Amniotic stem cell (primary cell): ENCODE measurements at regions not wholly inside any gene's neighbourhood (a gene's known extent, or its start where the extent isn't known, plus 50 kb on each side); places are given as distances from the start of the nearest gene placed in this dataset.
"Not testable (repeated sequence)": the region's sequence is repeated elsewhere in the genome, so short reads cannot be mapped to it uniquely, and the experiment has no call there.

Experiments
- DNase-seq: peaks from one replicate; lab custom pipeline; 2025; lab: John Stamatoyannopoulos, UW

DNA sequence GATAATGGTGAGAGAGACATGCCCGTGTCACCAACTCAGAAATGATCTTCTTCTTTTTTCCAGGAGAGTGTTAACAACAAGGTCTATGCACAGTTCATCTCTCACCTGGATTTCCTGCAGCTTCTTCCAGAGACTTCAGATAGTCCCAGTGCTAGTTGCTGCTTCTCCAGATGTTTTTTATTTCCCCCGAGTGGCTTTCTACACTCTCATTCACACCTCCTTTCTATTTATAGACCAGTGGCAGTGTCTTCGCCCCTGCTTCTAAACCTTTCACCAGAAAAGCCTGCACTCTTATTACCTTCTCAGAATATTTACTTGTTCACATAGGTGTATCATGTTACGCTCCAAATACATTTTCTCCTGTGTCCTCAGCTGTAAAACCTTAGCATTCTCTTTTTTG lies 558.8 kb upstream of the CHAC2 start:
- no peak for DNase-seq

DNA sequence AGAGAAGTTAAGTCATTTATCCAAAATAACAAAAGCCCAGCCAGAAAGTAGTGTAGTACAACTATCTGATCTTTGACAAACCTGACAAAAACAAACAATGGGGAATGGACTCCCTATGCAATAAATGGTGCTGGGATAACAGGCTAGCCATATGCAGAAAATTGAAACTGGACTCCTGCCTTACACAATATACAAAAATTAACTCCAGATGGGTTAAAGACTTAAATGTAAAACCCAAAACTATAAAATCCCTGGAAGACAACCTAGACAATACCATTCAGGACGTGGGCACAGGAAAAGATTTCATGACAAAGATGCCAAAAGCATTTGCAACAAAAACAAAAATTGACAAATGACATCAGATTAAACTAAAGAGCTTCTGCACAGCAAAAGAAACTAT lies 561.4 kb upstream of the CHAC2 start:
- DNase-seq = not testable (repeated sequence)

DNA sequence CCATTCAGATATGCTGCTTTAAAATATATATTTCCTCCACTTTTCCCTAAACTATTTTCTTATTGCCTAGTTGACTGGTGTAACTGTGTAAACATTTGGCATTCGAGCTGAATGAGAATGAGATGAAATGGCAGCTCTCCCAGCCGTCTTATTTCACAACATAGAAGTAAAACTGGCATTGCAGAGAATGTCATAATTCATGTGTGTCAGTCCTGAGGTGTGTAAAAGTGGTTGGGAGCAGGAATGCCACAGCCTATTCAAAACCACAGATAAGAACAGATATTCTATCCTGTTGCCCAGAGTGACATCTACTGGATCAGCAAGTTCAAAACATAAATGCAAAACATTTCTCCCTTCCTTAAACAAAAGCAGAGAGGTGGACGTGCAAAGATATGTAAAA lies 565.5 kb upstream of the CHAC2 start:
- peak; percentile 30 for DNase-seq

DNA sequence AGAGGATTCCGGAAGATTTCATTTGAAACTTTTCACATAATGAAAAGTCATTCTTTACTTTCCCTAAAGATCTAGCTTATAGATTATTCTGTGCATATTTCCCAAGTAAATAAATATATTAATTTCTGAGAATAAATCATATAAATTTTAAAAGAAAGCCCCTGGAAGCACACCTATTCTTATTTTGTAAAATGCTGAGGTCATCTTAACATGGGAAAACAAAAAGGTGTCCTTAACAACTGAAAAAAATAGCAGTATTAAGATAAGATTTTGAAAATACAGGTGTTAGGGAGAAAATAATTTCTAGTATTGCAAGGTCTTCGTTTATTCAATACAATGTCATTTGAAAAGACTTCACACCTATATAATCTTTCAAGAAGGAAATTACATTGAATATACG lies 567.5 kb upstream of the CHAC2 start:
- DNase-seq = no peak

DNA sequence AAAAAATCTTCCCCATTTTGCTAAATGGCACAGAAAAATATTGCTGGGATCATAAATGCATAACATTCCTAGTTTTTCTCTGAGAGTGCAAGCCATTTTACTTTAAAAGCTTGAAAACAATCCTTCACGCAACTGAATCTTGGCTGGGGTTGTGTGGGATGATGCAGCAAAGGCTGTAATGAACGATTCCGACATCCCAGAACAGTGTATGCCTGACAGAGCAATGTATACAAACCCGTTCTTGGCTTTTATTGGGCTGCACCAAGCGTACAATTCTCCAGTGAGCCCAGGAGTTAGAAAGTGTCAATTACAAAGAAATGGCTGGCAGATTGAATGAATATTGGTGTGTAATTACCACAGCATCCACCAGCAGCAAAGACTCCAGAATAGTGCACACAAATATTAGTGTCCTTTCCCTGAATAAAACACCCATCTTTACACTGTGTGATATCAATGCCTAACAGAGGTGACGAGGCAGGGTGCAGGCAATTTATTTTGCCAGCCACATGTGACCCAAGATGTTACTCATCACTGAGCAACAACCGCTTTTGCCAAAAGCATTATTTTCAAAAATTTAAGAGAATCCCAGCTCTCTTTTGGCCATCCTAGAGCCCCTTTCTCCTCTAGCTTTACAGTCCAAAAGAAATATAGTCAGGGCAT lies 578.6 kb upstream of the CHAC2 start:
- DNase-seq = no peak

DNA sequence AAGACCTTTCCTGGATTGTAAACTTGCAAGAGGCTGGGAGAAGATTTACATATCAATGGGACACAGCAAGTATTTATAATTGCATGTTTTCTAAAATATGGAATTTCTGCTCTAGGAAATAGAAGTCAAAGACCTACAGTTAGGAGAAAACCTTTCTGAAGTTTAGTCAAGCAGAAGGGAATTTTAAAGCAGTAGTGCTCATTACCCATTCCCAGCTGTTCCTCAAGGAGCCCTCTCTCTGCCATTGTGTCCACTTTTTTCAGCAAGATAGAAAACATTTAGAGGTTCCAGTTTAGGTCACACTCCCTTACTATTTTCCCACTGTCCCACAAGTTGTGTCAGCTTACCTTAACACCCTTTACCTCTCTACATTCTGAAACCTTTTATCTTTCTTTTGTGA lies 584.0 kb upstream of the CHAC2 start:
- DNase-seq = no peak

DNA sequence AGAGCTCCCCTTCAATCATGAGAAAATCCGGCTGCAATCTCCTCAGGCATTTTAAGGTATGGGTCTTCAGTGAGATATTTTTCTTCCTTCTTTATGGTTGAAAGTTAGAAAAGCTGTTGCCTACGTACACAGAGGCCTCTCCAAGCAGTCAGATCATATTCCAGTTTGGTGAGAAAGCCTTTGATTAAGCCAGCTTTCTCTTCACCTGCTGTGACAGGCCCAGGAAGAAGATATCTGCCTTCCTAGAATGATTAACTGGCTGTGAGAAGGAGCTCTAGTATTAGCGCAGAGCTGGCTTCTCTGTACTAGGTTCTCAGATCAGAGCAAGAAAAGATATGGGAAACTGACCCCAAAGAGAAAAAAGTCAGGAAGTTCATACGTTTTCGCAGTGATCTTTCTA lies 585.0 kb upstream of the CHAC2 start:
- no peak for DNase-seq

DNA sequence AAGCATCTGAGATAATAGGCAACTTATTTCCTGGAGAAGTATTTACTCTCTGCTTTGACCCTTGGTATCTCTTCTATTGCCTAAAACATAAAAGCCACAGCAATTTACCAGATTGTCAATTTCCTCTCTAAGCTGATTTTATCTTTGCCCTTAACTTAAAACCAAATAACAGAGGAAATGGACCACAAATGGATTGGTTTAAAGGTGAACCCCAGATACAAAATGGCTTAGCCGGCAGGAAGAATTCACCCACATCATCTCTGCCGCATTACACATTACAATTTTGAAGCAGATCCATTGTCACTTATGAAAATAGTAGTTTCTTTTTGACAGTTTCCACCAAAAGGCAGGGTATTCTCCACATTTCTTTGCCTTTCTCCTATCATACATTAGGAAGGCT lies 585.8 kb upstream of the CHAC2 start:
- DNase-seq = no peak

DNA sequence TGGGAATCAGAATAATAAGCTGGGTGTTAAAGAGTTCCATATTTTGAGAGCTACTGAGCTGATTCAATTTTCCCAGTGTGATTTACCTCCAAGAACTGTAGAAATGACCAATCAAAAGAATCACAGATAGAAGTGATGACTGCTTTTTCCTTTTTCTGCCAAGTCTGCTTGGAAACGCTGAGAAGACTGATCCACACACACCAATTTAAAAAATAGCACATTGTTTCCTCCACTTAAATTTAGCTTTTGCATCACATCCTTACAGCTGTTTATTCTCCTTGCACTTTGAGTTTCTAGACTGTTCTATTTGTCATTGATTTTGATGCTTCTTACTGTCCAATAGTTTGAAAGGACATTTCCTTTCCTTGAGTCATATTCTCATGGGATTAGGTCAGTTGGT lies 590.3 kb upstream of the CHAC2 start:
- no peak for DNase-seq

DNA sequence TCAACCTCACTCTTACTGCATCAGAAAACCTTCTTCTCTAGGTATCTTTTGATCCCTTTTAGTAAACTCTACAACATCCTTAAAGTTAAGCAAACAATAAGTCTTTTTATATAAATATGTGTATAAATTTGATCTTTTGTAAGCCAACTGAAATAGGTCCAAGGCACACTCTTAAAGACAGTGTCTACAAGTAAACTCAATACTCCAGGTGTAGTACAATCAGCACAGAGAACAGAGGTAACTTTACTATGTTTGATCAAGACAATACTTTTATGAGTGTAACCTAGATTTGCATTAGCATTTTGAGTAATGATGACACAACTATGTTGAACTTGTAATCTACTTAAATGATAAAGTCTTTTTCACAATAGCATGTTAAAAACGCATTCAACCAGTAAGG lies 593.1 kb upstream of the CHAC2 start:
- DNase-seq = no peak

DNA sequence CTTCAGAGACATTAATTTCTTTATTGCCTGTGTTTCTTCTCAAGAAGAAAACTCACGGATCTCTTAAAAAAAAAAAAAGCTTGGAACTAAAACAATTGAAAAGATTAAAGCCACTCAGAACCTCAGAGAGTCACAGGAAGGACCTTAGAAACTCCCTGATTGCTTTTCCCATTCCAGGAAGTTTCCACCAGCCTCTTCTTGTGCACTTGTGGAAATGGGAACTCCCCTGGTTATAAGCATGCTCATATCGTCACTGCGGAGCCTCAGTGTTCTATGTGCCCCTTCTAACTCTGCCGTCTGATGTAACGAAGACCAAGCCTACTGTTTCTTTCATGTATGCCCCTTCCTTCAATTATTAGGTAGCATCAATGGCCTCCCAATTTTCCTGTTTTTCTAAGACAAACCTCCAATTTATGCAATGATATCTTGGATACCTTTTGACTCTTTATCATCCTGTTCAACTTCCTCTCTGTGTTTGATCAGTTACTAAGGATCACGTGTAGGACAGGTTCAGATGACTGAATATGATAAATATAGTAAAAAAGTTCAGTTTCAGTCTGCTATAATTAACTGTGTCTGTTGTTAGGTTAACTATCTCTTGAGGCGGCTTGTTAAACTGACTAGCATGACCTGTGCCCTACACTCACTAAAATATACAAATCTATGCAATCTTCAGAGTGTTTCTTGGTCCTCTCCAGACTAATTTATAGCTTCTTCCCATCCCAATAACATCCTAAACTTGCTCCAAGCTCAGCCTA lies 593.7 kb upstream of the CHAC2 start:
- DNase-seq = no peak

DNA sequence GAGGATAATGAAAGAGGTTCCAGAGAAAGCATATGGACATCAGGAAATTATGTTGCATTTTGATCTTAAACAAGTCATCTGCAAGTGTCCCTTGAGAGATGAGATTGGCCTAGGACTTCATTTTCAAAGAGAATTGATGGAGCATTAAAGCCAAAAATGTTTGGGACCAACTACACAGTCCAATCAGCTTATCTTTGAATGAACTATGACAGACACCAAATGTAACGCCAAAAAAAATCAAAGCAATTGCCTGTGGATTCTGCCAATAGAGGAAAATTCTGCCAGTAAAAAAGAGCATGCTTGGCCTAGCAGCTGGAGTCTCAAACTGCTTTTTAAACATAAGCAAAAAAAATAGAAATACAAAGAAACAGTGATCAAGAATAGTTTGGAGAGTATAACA lies 594.5 kb upstream of the CHAC2 start:
- DNase-seq = no peak

DNA sequence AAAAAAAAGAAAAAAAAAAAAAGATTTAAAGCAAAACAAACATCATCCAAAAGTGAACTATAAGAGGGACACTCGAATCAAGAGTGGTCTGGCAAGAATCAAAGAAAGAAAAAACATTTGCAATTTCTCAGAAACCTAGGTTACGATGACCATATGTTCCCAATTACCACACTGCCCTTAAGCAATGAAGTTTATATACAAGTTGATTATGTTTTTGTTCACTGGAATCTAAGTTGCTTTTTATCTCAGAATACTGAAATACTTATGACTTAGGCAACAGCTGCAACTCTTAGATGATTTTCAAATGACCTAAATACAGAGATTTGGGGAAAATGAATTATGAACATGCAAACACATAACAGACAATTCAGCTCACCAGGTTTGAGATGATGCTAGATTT lies 597.1 kb upstream of the CHAC2 start:
- DNase-seq = peak; percentile 4

DNA sequence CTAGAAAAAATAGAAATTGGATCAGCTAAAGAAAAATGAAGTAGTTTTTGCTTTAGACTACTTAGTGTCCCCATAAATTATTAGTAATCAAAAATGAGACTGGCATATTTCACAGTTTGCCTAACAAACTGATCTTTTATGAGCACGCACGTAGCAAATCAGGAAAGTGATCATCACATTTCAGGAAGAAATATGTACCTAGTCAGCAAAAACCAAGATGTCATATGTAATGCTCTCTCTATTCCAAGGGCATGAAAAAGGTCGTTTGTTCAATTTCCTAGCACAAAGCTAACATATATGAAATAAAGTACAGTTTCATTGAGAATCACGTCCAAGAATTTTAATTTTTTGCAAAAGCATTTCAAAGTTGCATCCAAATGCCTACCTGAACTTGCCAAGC lies 600.4 kb upstream of the CHAC2 start:
- DNase-seq = no peak

DNA sequence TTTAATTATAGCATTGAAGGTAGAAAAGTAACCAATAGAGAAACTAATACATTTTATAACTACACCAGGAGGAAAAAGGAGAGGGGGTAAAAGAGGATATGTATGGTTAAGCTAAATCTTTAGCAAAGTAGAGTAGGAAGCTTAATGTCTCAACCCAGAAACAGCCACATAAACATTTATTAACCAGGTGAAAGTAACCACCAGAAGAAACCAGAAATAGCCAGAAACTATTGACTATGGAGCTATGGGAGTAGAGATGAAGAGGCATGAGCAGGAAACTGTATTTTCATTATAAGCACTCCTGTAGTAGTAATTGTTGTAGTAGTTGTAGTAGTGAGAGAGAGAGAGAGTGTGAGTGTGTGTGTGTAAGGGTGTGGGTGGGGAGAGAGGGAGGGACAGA lies 617.5 kb upstream of the CHAC2 start:
- no peak for DNase-seq

DNA sequence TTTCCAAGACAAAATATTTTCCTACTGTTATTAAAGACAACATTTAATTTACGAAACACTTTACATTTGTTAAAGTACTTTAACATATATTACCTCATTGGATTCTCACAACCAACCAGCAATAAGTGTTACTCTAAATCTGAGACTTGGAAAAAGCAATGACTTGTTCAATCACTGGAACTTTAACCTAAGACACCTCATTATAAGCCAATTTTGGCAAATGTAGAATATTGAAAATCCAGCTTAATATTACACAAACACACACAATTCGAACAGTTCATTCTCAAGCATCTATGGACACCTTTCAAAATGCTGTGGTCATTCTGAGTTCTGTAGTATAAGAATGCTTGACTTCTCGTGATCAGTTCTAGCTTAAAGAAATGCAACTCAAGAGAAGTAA lies 619.4 kb upstream of the CHAC2 start:
- DNase-seq = no peak

DNA sequence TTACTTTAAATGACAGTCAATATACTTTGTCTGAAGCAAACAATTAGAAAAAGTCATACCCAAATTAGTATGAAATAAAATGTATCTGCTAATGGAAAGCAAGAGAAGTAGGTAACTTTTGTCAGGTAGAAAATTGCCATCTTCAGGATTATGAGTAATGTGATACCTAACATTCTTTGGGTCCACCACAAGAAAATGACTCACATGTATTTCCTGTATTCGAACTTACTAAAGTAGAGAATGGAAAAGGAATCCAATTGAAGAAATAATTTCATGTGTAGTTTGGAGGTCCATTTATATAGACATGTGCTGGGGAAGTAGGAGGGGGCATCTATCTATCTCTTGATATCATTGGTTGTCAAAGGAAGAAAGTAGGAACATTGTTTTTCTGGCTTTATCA lies 636.2 kb upstream of the CHAC2 start:
- no peak for DNase-seq

DNA sequence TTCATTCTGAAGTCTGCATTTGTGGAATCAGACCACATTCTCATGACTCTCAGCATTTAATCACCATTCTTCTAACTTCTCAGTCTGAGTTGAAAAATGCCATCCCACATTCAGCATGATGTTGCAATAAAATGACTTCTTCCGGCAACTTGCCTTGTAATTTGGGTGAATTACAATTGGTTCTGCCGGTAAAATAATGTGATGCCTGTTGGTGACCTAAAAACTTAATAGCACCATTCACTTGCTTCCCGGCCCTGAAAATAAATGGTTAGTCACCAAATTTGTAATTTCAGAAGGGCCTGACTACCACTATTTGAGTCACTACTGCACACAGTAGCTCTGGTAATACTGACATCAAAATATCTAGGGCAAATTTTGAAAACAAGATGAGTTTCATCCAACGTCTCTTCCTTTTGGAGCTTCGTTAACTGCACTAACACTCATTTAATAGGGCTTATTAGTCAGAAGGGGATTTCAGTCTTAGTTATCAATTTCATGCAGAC lies 637.1 kb upstream of the CHAC2 start:
- DNase-seq = no peak

DNA sequence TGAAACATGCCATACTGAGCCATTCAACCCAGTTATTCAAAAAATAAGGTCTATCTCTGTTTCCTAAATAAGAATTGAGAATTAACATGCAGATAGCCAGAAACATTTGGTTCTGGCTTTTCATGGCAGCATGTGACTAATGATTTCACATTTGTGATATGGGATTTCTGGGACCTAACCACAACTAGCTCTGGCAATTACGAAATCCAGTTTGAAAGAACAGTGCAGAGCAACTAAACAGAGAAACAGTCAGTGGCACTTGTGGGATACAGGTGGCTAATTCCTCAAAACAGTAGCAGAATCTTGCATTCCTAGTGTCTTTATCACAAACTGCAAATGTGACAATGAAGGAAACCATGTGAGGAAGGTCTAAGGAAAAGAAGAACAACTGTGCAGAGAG lies 637.8 kb upstream of the CHAC2 start:
- DNase-seq = no peak

DNA sequence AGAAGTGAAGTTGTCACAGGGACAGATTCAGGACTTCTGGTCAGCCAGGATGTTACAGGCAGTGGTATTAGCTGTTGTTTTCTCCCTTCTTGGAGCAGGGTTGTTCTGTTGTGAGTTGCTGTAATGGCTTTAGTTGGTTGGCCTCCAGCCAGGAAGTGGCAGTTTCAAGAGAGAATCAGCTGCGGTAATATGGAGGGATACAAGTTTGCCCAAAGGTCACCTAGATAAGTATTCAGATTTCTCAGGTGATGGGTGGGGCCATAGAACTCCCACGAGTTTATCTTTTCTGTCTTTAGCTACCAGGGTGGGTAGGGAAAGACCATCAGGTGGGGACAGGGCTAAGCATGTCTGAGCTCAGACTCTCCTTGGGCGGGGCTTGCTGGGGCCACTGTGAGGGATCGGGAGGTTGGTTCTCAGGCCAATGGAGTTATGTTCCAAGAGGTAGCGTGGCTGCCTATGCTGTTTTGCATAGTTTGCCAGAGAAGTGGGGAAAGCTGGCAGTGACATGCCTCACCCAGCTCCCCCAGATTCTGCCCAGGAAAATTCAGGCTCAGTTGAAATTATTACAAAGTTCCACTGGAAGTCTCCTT lies 640.4 kb upstream of the CHAC2 start:
- no peak for DNase-seq

DNA sequence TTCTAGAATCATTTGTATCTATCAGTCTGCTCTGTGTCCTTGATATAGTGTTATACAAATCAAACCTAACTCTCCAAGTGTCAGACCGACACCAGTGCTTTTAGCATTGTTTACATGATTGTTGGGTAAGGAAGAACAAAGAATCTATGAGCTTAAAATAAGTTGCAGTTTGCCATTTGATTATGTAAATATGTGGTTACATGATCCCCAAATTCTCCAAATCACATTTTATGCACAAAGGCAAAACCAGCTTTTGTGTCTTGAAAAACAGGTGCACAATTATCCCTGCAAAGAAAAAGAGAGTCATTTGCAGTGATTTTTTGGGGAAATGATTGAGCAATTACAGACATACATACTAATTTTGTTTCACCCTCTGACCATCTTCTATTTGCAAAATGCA lies 652.6 kb upstream of the CHAC2 start:
- DNase-seq = no peak

DNA sequence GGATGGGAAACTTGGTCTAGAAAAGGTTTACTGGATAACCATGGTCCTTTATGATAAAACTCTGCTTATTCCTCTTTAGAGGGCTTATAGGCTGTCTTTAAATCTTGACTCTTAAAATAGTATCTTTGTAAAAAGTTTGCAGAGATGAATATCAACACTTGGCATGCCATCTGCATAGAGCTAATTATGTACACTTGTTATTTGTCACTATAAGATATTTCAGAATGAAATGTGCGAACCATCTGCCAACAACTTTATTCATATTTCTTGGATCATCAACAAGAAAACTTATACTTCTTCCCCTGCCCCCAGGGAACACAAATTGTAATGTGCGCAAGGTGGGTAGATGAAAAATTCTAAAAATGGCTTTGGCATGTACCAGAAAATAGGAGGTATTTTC lies 653.0 kb upstream of the CHAC2 start:
- no peak for DNase-seq

DNA sequence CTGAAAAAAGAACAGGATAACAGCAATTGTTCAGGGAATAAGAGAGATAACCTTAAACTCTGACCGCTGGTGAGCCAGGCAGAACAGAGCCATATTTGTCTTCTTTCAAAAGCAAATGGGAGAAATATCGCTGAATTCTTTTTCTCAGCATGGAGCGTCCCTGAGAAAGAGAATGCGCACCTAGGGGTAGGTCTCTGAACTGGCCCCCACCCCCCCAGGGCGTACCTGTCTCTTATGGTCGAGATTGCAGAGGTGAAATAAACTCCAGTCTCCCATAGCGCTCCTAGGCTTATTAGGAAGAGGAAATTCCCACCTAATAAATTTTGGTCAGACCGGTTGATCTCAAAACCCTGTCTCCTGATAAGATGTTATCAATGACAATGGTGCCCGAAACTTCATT lies 655.2 kb upstream of the CHAC2 start:
- not testable (repeated sequence) for DNase-seq

DNA sequence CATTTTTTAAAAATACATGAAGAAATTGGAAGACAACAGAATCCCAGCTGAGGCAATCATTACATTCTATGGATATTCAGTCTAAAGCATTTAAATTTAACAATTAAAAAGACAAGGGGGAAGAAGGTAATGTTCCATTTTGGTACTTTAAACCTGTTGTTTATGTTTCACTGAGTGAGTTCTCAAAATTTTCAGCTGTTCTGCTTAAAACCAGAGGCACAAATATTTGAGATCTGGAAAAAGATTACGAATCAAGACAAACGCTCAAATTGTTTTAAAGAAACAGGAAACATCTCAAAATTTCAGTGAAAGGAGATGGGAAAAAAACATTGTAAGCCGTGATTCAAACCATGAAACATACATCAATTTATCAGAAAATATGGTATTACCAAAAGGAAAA lies 656.2 kb upstream of the CHAC2 start:
- DNase-seq = no peak
